HG02678 (cell line): ENCODE measurements at regions not wholly inside any gene's neighbourhood (a gene's known extent, or its start where the extent isn't known, plus 50 kb on each side); places are given as distances from the start of the nearest gene placed in this dataset.
"Not testable (repeated sequence)": the region's sequence is repeated elsewhere in the genome, so short reads cannot be mapped to it uniquely, and the experiment has no call there.

Experiments
- ATAC-seq: cut with Tn5 transposase; IDR thresholded peaks from one replicate; pipeline ENCODE4 v1.9.1; 2021; ENCODE audit warnings: mild to moderate bottlenecking, moderate library complexity; ENCODE audit not compliant: unreplicated experiment

DNA sequence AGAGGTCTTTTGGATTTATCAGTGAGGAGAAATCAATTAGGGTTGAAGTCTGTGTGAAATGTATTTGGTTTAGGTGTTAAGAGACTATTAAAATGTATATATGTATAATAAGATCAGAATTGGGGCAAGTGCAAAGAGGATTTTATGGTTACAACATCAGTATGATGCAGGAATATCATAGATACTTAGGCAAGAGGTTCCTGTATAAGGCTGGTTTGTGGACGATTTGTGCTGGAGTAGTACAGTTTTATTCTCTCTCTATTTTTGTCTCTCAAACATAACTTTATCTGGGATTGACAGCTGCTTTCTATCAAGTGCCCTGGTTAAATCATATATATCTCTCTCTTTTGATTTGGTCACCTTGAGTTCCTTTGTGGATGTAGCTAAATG is 142.5 kb downstream of the CTH start:
- no peak for ATAC-seq

GRCh38 chr1:70554341-70554740 is 143.3 kb downstream of the CTH start:
- no peak for ATAC-seq

DNA sequence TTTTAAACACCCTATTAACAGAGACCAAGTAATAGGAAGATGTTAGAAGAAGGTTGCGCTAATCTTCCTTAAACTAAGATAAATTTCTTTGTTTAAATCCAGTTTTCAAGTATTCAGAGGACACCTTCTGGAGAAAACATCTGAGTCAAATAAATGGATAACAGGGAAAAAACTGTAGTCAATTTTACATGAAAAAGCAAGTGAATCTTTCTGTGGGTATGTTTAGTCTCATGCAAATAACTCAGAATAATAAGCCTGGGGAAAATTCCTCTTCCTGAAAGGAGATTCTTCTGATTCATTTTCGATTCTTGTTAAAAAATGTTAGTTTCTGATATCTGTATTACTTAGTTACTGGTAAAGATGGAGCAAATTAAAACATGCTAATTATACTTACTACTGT is 145.5 kb downstream of the CTH start:
- ATAC-seq: no peak

DNA sequence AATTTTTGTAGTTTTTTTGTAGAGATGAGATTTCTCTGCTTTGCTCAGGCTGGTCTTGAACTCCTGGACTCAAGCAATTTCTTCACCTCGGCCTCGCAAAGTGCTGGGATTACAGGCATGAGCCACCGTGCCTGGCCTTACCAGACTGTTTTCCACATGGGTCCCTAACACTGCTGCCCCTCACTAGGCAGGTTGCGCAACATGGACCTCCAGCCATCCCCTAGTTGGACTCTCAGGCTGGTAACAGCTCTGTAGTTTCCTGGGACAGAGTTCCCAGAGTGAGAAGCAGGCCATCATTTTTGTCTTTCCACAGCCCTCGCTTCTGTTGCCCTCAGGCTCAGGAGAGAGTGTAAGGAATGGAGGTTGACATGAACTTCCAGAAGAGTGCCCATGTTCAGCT is 156.1 kb downstream of the CTH start:
- ATAC-seq: no peak

- ATAC-seq: no peak
Observed at GRCh38 chr1:70571191-70571590, 160.1 kb downstream of the CTH start.

- ATAC-seq: no peak
Observed at GRCh38 chr1:70573317-70573843, 162.3 kb downstream of the CTH start.

GRCh38 chr1:70581661-70582060 is 170.6 kb downstream of the CTH start:
- ATAC-seq: no peak

- peak; percentile 85 for ATAC-seq
Observed at GRCh38 chr1:70583522-70583921, 172.5 kb downstream of the CTH start.

GRCh38 chr1:70586046-70586445 is 175.0 kb downstream of the CTH start:
- no peak for ATAC-seq

- no peak for ATAC-seq
Observed at GRCh38 chr1:70587872-70588366, 176.9 kb downstream of the CTH start.

- not testable (repeated sequence) for ATAC-seq
Observed at GRCh38 chr1:70593551-70593950, 182.5 kb downstream of the CTH start.

DNA sequence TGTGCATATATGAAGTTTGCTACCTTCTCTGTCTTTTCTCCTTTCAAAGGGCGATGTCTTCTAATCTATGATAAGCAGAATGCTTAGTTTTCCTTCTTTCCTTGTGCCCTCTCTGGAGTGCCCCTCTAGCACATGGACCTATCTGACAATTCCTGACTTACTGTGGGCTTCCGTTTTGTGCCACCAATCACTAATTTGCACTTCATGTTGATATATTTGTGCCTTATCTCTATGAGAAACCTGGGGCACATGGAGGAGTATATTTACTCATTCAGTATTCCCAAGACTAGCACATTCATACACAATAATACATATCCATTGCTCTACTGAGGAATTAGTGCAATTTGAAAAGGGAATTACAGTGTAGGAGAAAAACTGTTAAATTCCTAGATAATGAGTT is 197.7 kb downstream of the CTH start:
- no peak for ATAC-seq

- not testable (repeated sequence) for ATAC-seq
Observed at GRCh38 chr1:70610164-70610563, 199.1 kb downstream of the CTH start.

DNA sequence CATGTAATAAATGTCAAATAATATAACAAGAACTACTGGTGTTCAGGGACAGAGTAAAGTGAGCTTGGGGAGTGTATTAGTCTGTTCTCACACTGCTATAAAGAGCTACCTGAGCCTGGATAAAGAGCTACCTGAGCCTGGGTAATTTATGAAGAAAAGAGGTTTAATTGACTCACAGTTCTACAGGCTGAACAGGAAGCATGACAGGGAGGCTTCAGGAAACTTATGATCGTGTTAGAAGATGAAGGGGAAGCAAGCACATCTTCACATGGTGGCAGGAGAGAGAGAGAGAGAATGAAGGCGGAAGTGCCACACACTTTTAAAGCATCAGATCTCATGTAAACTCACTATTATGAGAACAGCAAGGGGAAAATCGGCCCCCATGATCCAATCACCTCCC is 205.9 kb downstream of the CTH start:
- no peak for ATAC-seq

GRCh38 chr1:70617728-70618127 is 206.7 kb downstream of the CTH start:
- no peak for ATAC-seq

GRCh38 chr1:70627910-70628309 is 216.8 kb downstream of the CTH start:
- ATAC-seq: no peak

DNA sequence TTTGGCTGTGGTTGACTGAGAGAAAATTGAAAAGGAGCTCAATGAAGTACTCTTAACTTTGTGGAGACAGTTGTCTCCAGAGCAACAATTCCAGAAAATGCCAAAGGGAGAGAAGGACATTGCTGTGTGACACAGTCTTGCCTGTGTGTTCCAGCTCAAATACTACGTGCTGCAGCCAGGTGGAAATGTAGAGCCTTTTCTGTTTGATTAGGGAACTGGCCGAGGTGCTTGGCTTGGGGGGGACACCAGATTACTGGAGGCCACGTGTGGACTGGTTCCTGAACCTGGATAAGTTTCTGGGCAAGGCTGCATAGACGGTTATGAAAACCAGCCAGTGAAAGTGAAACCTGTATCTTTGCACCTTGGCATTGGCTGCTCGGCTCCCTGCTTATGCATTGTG is 217.9 kb downstream of the CTH start:
- no peak for ATAC-seq

- no peak for ATAC-seq
Observed at GRCh38 chr1:70633004-70633403, 221.9 kb downstream of the CTH start.

GRCh38 chr1:70635868-70636267 is 224.8 kb downstream of the CTH start:
- ATAC-seq: no peak

DNA sequence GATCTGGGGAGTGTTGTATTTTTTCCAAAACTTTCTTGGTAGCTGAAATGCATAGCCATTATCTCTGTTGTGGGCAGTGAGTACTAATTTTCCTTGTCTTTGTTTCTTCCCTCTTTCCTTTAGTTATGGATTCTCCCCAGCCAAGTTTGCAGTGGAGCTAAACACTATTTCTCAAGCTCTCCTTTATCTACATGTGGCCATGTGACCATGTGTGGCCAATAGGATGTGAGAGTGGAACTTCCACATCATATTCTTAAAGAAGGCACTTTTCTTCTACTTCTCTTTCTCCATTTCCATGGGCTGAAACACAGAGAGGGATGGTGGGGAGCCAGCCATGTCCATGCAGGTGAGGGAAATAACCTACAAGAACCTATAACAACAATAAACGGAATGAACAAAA is 230.8 kb downstream of the CTH start:
- no peak for ATAC-seq

DNA sequence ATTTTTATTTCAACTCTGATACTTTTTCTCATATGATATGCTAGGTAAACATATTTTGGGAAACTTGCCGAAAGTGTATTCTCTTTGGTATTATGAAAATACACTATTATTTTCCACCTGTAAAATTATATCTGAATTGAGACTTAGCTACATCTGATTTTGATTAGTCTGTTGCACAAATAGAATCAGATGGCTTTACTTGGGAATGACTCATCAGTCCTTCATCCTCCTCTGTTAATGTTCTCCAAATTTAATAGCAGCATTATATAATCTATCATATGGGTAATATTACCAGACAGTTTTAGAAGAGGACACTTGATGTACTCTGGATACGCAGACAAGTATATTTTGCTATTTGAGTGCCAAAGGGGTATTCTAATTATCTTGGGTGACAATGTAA is 245.3 kb downstream of the CTH start:
- no peak for ATAC-seq

DNA sequence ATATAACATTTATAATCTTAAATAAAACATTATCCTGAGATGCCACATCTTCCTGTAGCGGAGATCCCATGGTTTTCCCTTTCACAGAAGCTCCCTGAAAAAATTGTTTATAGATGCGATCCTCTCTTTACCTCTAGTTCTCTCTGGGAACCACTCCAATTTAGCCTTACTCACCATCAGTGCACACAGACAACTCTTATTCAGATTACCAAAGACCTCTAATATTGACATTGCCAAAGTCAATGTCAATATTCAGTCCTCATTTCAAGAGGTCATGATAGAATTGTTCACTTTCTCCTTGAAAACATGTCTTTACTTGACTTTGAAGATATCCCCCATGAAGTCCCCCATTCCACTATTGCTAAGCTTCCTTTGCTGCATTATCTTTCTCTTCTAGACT is 248.8 kb downstream of the CTH start:
- ATAC-seq: no peak

DNA sequence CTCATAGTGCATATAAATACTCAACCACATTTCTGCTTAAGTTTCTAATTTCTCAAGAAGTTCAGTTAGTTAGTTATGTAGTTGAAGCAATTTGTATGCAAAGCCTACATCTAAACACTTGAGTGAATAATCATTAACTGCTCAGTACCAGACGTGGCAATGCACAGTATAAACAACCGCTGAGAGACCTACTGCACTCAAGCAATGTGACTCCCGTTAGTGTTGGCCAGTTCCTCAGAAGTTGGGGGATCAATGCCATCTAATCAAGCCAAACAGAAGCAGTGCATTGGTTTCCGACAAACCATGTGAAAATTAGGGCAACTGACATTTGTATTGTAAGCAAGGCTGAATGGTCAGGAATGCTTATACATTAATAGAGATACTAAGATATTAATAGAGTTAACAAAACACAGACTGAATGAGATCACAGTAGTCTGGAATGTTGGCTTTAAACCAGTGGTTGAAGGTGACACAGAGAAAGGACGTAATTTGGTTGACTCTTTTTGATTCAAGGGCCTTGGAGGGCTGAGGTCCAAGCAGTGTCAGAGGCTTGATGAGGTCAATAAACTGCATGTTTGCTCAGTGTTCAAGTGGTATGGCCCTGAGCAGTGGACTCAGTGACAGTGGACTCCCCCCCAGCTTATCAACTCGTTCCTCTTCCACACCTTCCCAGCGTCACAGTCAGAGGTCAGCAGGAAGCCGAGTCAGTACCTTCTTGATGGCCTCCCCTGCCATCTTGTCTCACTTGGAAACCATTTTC is 255.5 kb downstream of the CTH start:
- no peak for ATAC-seq
